ENCODE measurements at regions not wholly inside any gene's neighbourhood (a gene's known extent, or its start where the extent isn't known, plus 50 kb on each side); places are given as distances from the start of the nearest gene placed in this dataset.
"Not testable (repeated sequence)": the region's sequence is repeated elsewhere in the genome, so short reads cannot be mapped to it uniquely, and the experiment has no call there.

- no peak overlapping the region for H3K27ac Mint-ChIP-seq
- intact Hi-C loops (cut with micrococcal nuclease): no loop called here
- no peak for DNase-seq (ENCODE audit: low spot score)
- no peaks in the 10 kb centered on the region for H3K4me1 Mint-ChIP-seq (ENCODE audit: low read depth)
- H3K36me3 Mint-ChIP-seq (ENCODE audit: low read depth): no peaks in the 10 kb centered on the region
- no peak overlapping the region for H3K4me3 Mint-ChIP-seq (ENCODE audit: low read depth)
- peaks cover 10% of the 10 kb centered on the region for H3K27me3 Mint-ChIP-seq (ENCODE audit: low read depth)
- peaks cover 33% of the 10 kb centered on the region for H3K9me3 Mint-ChIP-seq
Measured at GRCh38 chr15:69926006-69926405, 171.7 kb downstream of the TLE3 start.

GRCh38 chr15:69926721-69927120 lies 171.0 kb downstream of the TLE3 start:
- no peak for DNase-seq (ENCODE audit: low spot score)
- intact Hi-C loops (cut with micrococcal nuclease): no loop called here
- no peaks in the 10 kb centered on the region for H3K36me3 Mint-ChIP-seq (ENCODE audit: low read depth)
- no peaks in the 10 kb centered on the region for H3K4me1 Mint-ChIP-seq (ENCODE audit: low read depth)
- peaks cover 33% of the 10 kb centered on the region for H3K9me3 Mint-ChIP-seq
- no peak overlapping the region for H3K27ac Mint-ChIP-seq
- H3K27me3 Mint-ChIP-seq (ENCODE audit: low read depth): peaks cover 10% of the 10 kb centered on the region
- no peak overlapping the region for H3K4me3 Mint-ChIP-seq (ENCODE audit: low read depth)

GRCh38 chr15:69928890-69929289 lies 168.8 kb downstream of the TLE3 start:
- H3K4me1 Mint-ChIP-seq (ENCODE audit: low read depth); H3K36me3 Mint-ChIP-seq (ENCODE audit: low read depth); intact Hi-C loops (cut with micrococcal nuclease); H3K4me3 Mint-ChIP-seq (ENCODE audit: low read depth); DNase-seq (ENCODE audit: low spot score); H3K27ac Mint-ChIP-seq: not testable (repeated sequence)
- peaks cover 15% of the 10 kb centered on the region for H3K27me3 Mint-ChIP-seq (ENCODE audit: low read depth)
- peaks cover 23% of the 10 kb centered on the region for H3K9me3 Mint-ChIP-seq

GRCh38 chr15:69929905-69930630 lies 167.6 kb downstream of the TLE3 start:
- Mint-ChIP-seq H3K27me3 (ENCODE audit: low read depth) (peaks cover 17% of the 10 kb centered on the region), H3K4me1 (ENCODE audit: low read depth) (no peaks in the 10 kb centered on the region), H3K4me3 (ENCODE audit: low read depth) (no peak overlapping the region), H3K27ac (no peak overlapping the region), H3K36me3 (ENCODE audit: low read depth) (no peaks in the 10 kb centered on the region), H3K9me3 (peaks cover 11% of the 10 kb centered on the region)
- DNase-seq (ENCODE audit: low spot score): no peak
- intact Hi-C loops (cut with micrococcal nuclease): no loop called here

GRCh38 chr15:69930754-69931153 lies 167.0 kb downstream of the TLE3 start:
- Mint-ChIP-seq H3K27ac (no peak overlapping the region), H3K27me3 (ENCODE audit: low read depth) (peaks cover 23% of the 10 kb centered on the region), H3K36me3 (ENCODE audit: low read depth) (no peaks in the 10 kb centered on the region), H3K9me3 (peaks cover 7% of the 10 kb centered on the region), H3K4me3 (ENCODE audit: low read depth) (no peak overlapping the region), H3K4me1 (ENCODE audit: low read depth) (no peaks in the 10 kb centered on the region)
- no peak for DNase-seq (ENCODE audit: low spot score)
- intact Hi-C loops (cut with micrococcal nuclease): no loop called here

- peaks cover 25% of the 10 kb centered on the region for H3K27me3 Mint-ChIP-seq (ENCODE audit: low read depth)
- H3K9me3 Mint-ChIP-seq: peaks cover 7% of the 10 kb centered on the region
- H3K4me1 Mint-ChIP-seq (ENCODE audit: low read depth): no peaks in the 10 kb centered on the region
Measured at GRCh38 chr15:69931156-69931555, 166.6 kb downstream of the TLE3 start.

GRCh38 chr15:69934607-69935006 lies 163.1 kb downstream of the TLE3 start:
- DNase-seq (ENCODE audit: low spot score): no peak
- Mint-ChIP-seq H3K36me3 (ENCODE audit: low read depth) (no peaks in the 10 kb centered on the region), H3K4me3 (ENCODE audit: low read depth) (no peak overlapping the region), H3K4me1 (ENCODE audit: low read depth) (no peaks in the 10 kb centered on the region), H3K27ac (no peak overlapping the region), H3K9me3 (peaks cover 2% of the 10 kb centered on the region), H3K27me3 (ENCODE audit: low read depth) (peaks cover 34% of the 10 kb centered on the region)
- intact Hi-C loops (cut with micrococcal nuclease): no loop called here

More at GRCh38 chr15:69931156-69931555, 166.6 kb downstream of the TLE3 start:
- Mint-ChIP-seq H3K36me3 (ENCODE audit: low read depth) (no peaks in the 10 kb centered on the region), H3K4me3 (ENCODE audit: low read depth) (no peak overlapping the region), H3K27ac (no peak overlapping the region)
- DNase-seq (ENCODE audit: low spot score): no peak
- intact Hi-C loops (cut with micrococcal nuclease): no loop called here

- Mint-ChIP-seq H3K4me1 (ENCODE audit: low read depth) (no peaks in the 10 kb centered on the region), H3K27me3 (ENCODE audit: low read depth) (peaks cover 24% of the 10 kb centered on the region), H3K4me3 (ENCODE audit: low read depth) (no peak overlapping the region), H3K27ac (no peak overlapping the region), H3K9me3 (no peaks in the 10 kb centered on the region), H3K36me3 (ENCODE audit: low read depth) (no peaks in the 10 kb centered on the region)
- no peak for DNase-seq (ENCODE audit: low spot score)
- intact Hi-C loops (cut with micrococcal nuclease): no loop called here
Measured at GRCh38 chr15:69939513-69940440, 157.9 kb downstream of the TLE3 start.

- Mint-ChIP-seq H3K27me3 (ENCODE audit: low read depth) (peaks cover 16% of the 10 kb centered on the region), H3K4me3 (ENCODE audit: low read depth) (no peak overlapping the region), H3K9me3 (no peaks in the 10 kb centered on the region), H3K36me3 (ENCODE audit: low read depth) (no peaks in the 10 kb centered on the region), H3K27ac (no peak overlapping the region), H3K4me1 (ENCODE audit: low read depth) (no peaks in the 10 kb centered on the region)
- intact Hi-C loops (cut with micrococcal nuclease): no loop called here
- DNase-seq (ENCODE audit: low spot score): no peak
Measured at GRCh38 chr15:69940441-69941300, 157.0 kb downstream of the TLE3 start.

- H3K9me3 Mint-ChIP-seq: no peaks in the 10 kb centered on the region
- no peak overlapping the region for H3K4me3 Mint-ChIP-seq (ENCODE audit: low read depth)
- H3K4me1 Mint-ChIP-seq (ENCODE audit: low read depth): no peaks in the 10 kb centered on the region
- no peak overlapping the region for H3K27ac Mint-ChIP-seq
- no peak for DNase-seq (ENCODE audit: low spot score)
- peaks cover 18% of the 10 kb centered on the region for H3K27me3 Mint-ChIP-seq (ENCODE audit: low read depth)
- intact Hi-C loops (cut with micrococcal nuclease): no loop called here
- no peaks in the 10 kb centered on the region for H3K36me3 Mint-ChIP-seq (ENCODE audit: low read depth)
Measured at GRCh38 chr15:69941301-69941605, 156.5 kb downstream of the TLE3 start.

GRCh38 chr15:69941706-69942495 lies 155.8 kb downstream of the TLE3 start:
- H3K4me3 Mint-ChIP-seq (ENCODE audit: low read depth): no peak overlapping the region
- no peaks in the 10 kb centered on the region for H3K9me3 Mint-ChIP-seq
- DNase-seq (ENCODE audit: low spot score): no peak
- H3K36me3 Mint-ChIP-seq (ENCODE audit: low read depth): no peaks in the 10 kb centered on the region
- no peak overlapping the region for H3K27ac Mint-ChIP-seq
- intact Hi-C loops (cut with micrococcal nuclease): no loop called here
- no peaks in the 10 kb centered on the region for H3K4me1 Mint-ChIP-seq (ENCODE audit: low read depth)
- peaks cover 18% of the 10 kb centered on the region for H3K27me3 Mint-ChIP-seq (ENCODE audit: low read depth)

- H3K4me1 Mint-ChIP-seq (ENCODE audit: low read depth): no peaks in the 10 kb centered on the region
- H3K27ac Mint-ChIP-seq: no peak overlapping the region
- H3K27me3 Mint-ChIP-seq (ENCODE audit: low read depth): peaks cover 8% of the 10 kb centered on the region
- no peak overlapping the region for H3K4me3 Mint-ChIP-seq (ENCODE audit: low read depth)
- intact Hi-C loops (cut with micrococcal nuclease): no loop called here
- H3K9me3 Mint-ChIP-seq: no peaks in the 10 kb centered on the region
- no peak for DNase-seq (ENCODE audit: low spot score)
- H3K36me3 Mint-ChIP-seq (ENCODE audit: low read depth): no peaks in the 10 kb centered on the region
Measured at GRCh38 chr15:69943637-69944036, 154.1 kb downstream of the TLE3 start.
